Amniotic stem cell (primary cell): ENCODE measurements at regions not wholly inside any gene's neighbourhood (a gene's known extent, or its start where the extent isn't known, plus 50 kb on each side); places are given as distances from the start of the nearest gene placed in this dataset.

Experiments used
- DNase-seq: peaks from one replicate; lab custom pipeline; 2025; lab: John Stamatoyannopoulos, UW

DNA sequence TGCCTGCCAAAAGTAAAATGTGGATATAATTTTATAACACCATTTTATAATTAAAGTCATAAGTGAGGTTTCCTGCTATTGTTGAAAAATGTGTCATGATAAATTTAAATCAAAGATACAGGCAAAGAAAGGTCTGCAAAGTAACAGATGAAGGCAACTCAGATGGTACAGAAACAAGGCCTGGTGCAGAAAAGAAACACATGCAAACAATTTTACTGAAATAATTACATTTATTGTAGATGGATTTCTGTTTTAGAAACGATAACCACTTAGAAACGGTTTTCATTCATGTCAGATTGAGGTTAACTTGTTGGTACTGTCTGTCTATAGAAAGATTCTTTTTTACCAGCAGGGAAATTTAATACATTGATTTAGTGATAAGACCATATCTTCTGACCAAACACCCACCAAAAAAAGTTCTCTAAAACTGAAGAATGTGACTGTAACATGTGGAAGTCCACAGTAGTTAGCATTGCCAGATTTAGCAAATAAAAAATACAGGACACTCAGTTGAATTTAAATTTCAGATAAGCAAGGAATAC, 105.5 kb upstream of the FERMT1 start:
- no peak for DNase-seq

DNA sequence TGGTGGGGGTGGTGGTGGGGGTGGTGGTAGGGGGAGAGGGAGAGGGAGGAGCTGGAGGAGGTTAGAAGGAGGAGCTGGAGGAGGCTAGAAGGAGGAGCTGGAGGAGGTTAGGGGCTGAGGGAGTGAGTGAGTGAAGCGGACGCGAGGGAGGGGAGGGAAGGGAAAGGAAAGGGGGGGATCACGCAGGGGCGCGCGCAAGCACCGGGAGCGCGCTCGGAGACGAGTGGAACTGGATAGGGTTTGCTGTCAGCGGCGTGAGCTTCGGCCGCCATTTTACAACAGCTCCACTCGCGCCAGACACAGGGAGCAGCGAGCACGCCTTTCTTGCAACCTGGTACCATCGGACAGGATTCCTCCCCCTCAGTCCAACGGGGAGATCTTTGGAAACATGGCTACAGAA, 90.5 kb upstream of the FERMT1 start:
- no peak for DNase-seq

DNA sequence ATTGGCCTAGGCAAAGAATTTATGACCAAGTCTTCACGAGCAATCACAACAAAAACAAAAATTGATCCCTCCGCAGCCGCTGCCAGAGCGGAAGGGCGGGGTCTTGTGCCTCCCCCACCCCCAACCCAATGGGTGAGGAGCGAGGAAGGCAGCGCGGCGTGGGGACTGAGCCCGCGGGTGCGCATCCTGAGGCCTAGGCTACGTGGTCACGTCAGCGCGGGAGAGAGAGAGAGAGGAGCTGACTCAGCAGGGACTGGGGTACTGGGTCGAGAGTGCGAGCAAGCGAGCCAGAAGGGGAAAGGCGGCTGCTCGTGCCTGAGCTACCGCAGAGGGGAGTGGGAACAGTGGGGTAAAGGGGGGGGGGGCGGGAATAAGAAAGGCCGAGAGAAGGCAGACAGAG, 90.1 kb upstream of the FERMT1 start:
- no peak for DNase-seq

DNA sequence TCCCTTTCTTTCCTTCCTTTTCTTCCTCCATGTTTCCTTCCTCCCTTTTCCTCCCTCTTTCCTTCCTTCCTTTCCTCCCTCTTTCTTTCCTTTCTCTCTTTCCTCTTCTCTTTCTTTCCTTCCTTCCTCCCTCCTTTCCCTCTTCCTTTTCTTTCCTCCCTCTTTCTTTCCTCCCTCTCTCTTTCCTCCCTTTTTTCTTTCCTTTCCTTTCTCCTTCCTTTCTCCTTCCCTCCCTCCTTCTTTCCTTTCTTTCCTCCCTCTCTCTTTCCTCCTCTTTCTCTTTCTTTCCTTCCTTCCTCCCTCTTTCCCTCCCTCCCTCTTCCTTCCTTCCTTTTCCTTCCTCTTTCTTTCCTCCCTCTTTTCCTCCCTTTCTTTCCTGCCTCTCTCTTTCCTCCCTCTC, 86.3 kb upstream of the FERMT1 start:
- no peak for DNase-seq

DNA sequence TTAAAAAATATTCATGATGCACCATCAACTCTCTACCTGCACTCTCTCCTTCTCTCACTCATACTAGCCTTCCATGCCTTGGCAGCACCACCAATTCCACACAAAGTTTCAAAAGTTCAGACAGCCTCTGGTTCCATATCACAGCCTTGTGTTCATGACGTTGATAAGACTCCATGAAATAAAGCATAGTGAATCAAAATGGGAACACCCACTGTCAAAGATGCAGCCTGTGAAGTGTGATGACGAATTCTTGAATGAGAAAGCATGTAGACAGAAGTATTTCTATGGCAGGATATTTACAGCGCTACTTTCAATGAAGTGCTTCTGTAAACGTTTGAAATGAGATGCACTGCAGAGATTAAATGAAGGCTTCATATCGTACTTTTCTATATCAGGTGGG, 77.3 kb upstream of the FERMT1 start:
- no peak for DNase-seq

DNA sequence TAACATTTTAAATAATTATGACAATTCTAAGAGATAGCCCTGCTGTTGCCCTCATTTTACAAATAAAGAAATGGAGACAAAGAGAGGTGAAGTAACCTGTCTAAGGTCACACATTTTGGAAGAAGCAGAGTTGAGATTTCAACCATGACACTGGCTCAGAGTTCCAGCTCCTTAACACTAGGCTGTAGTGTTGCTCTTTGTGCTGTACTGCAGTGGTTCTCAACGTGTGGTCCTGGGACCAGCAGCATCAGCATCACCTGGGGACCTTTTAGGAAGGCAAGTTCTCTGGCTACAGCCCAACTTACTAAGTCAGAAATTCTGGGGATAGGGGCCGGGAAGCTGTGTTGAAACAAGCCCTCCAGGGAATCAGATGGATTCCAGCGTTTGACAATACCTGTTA, 62.4 kb upstream of the FERMT1 start:
- DNase-seq, result no peak

DNA sequence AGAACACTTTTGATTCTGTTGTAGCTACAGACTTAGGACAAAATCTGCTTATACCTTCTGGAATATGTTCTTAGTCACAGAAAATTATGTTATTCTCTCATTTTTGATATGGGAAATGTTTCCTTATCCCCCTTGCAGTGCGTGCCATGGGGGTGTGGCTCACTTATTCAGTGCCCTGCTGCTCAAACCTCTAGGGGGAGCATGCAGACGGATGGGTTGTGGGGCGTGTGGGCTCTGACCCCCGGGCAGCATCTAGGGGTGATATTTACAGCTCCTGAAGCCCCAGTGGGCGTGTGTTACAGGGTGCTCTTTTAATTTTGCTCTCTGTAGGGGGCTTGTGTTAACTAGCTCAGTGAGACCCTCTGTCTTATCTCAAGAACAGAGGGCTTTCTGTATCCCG, 61.3 kb upstream of the FERMT1 start:
- no peak for DNase-seq

DNA sequence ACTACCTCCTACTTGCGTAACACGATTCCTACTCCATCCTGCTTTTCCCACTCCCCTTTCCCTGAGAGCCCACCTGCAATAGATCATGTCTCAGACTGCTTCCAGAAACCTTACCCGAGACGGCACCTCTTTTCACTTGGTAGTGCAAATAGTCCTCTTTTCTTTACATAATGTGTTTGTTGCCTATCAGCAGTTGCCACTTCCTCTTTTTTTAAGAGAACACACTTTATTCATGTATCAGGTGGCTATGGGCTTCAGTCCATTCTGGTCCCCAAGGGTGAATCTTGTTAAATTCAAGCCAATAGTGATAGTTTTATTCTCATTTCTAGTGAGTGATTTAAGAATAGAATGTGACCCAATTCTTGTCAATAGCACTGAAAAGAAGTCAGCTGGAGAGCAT, 57.7 kb upstream of the FERMT1 start:
- DNase-seq, result no peak

DNA sequence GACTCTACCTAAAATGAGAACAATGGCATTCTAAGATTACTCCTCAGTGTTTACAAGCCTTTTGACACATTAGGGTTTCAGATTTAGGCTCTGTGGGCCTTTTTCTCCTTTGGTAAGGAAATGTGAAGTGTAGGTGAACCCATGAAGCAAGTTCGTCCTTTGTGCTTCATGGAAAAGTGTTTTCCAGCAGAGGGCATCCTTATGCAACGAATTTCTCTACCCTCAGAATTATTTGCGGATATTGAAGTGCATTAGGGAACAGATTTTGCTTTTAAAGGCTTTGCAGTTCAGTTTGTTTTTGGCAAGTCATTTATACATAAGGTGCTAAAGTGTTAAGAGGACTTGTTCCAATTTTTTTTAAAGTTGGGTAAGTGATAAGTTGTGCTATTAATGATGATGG, 55.7 kb upstream of the FERMT1 start:
- DNase-seq, result no peak

DNA sequence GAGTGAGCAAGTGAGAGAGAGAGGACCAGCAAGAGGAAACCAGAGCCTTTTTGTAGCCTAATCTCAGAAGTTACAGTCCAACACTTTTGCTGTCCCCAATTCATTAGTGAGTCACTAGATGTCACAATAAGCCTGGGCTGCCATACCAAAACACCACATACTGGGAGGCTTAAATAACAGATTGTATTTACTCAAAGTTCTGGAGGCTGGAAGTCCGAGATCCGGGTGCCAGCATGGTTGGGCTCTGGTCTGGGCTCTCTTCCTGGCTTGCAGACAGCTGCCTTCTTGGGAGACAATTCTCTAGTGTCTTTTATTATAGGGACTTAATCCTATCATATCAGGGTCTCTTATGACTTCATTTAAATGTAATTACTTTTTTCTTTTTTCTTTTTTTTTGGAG, 50.7 kb upstream of the FERMT1 start:
- no peak for DNase-seq
